ENCODE measurements at regions not wholly inside any gene's neighbourhood (a gene's known extent, or its start where the extent isn't known, plus 50 kb on each side); places are given as distances from the start of the nearest gene placed in this dataset.

DNA sequence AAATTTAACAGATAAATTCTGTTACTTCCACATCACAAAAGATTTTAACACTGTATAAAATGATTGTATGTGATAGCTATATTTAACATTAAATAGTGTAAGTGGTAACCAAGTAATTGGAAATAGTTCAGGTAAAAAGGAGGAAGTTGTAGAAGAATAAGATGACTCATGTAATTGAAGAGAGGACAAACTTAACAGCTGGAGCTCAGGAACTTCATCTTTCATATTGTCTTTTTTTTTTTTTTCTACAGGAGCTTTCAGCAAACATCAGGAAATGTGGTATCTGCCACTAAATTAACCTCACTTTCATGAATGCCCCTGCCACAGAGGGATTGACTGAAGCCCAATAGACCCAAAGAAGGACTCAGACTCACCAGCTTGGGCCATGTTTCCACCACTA, 188.4 kb upstream of the VEGFC start:
- DNase-seq: no peak

DNA sequence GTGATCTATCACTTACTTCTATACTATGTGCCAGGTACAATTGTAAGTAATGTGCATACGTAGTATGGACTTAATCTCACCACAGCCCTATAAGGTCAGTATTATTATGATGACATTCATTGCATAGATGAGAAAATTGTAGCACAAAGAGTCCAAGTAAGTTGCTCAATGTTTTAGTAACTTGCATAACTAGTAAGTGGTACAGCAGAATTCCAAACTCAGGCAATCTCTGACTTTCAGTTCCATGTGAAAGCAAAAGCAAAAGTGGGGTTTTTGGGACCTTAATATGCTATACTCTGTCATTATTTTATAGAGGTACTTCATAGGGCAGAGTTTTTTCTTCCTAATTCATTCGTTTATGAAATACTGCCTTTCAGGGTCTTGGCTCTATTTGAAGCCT, 188.8 kb upstream of the VEGFC start:
- no peak for DNase-seq

DNA sequence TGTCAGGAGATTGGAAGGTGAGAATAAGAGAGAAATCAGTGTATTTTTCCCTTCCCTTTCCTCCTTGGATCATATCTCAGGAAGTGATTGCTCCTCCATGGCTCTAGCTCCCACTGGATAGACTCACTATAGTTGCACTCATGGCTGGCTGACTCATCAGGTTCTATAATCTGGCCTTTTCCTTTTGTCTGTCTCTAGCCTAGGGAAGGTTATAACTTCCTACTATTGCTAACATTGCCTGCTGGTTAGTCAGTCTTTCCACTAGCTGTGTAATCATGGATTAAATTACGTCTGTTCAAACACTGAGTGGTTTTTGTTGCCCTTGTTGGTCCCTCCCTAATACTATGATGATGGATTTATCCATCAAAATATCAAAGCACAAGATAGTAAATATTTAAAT, 195.5 kb upstream of the VEGFC start:
- peak; percentile 65 for DNase-seq

DNA sequence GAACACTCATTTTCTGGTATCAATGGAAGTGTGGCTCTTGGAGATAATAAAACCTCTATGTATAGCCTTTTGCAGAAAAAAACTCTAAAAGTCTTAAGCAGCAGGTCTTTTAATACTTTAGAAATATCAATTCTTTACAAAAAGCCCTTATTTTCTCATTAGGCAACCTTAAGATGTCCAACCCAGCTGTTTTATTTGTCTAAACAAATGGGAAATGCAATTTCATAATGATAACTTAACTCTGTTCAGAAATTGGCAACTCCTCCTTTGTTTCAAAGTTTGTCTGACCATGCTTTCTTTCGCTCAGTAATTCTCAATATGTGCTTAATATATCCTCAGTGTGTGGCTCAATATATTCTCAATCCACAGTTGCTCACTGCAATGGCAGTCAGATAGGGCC, 196.5 kb upstream of the VEGFC start:
- DNase-seq: no peak

DNA sequence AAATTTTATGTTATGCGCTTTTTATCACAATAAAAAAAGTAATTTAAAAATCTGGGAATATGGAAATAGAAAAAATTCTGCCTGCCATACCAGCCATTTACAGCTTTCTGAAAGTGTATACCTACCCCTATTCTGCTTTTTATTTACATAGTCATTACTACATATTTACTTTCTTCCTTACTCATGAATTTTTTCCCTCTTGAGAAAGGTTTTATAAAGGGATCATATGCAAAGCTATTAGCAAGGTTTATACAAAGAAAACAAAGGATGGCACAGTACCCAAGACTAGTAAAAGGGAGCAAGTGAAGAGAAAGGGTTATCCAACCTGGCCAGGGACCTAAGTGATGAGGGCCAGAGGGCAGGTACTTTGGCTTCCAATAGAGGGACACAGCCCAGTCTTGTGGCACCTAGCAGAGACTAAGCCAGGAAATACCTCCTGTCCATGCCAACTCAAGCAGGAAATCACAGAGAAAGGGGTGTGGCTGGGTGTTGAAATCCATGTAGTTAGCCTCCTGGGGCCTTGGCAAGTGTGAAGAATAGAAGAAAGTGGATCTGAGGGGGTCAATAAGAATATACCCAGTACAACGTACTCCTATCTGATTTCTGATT, 207.3 kb upstream of the VEGFC start:
- no peak for DNase-seq

DNA sequence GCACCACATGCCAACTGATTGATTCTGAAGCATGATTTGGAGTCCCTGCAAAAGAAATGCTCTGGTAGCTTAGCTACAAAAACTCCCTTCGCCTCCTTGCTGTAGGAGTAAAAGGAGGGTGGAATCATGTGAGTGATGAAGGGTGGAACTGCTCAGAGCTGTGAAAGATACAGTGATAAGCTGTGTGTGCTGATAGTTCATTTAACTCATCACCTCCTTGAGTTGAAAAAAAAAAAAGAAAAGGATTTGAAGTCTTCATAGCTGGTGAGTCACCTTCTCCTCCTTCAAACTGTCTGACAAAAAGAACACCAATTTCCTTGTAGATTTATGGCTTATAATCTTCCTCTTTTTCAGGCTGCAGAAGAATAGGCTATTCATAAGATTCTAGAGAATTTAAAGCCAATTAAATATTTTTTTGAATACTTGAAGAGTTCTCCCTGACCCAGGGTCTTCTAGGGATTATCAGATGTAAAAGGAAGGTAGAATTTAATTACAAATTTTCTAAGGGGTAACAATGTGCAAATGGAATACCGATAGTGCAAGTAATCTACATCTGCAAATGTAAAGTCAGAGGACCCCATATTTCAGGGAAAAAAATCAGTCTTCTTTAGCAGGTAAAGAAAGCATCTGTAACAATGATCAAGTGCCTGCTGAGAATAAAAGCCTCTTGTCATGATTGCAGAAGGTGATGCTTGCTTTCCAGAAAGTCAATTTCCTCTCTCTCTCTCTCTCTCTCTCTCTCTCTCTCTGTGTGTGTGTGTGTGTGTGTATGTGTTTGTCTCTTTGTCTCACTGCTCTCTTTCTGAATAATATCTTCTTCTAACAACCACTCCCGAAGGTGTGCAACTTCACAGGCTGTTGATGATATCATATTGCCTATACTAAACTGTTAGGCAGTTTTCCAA, 208.8 kb upstream of the VEGFC start:
- no peak for DNase-seq

DNA sequence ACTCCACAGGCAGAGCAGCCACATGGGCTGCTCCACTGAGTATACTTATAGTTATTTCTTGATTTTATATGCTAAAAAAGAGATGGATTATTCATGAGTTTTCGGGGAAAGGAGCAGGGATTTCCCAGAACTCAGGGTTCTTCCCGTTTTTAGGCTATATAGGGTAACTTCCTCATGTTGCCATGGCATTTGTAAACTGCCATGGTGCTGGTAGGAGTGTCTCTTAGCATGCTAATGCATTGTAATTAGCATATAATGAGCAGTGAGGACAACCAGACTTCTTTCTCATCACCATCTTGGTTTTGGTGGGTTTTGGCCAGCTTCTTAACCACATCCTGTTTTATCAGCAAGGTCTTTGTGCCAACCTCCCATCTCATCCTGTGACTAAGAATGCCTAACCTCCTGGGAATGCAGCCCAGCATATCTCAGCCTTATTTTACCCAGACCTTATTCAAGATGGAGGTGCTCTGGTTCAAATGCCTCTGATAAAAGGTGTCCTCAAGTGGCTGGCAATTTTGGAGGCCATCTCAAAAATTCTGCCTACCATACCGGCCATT, 213.0 kb upstream of the VEGFC start:
- DNase-seq: peak; percentile 13

DNA sequence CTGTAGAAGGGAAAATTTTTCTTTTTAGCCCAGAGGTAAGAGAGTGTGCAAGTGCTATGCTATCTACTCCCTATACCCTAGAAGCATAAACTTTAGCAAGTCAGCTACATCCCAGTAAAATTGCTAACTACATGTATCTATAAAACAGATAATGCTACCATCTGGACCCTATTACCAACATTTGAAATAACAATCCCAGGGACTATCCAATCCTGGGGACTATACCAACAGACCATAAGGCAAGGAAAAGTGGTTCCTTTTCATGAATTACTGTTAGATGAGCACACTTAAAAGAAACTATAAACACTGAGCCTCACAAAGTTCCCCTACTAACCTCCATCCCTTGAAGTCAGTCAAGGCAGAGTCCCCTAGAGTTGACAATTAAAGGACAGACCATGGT, 213.6 kb upstream of the VEGFC start:
- no peak for DNase-seq

DNA sequence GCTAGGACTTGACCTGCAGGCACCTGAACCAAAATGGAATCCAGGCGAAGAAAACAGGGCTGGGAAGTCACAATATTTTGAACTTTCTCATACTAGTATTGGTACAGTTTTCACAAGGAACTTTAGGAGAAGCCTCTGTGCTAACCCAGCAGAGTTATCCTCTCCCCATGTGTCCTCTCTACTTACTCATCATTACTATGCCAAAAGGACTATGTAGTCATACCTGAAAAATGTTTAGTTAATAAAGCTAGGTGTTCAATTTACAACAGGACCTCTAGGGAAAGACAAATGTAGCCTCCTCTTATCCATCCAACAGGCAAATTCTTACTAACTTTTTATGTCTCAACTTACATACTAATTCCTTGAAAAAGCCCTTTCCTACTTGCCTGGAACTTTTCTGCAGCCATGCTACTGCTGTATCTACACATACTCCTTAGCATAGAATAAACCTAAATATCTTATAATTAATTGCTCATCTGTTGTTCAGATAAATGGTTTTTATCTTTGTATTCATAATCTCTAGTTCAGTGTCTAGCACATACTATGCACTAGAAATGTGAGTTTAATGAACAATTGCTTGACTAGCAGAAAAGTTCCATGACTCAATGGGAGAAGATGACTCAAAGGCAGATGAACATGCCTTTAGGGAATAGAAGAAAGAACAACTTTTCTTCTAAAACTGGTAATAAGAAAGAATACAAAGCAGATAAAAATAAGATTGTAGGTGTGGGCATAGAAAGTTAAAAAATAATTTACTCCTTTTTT, 215.5 kb upstream of the VEGFC start:
- DNase-seq: no peak

DNA sequence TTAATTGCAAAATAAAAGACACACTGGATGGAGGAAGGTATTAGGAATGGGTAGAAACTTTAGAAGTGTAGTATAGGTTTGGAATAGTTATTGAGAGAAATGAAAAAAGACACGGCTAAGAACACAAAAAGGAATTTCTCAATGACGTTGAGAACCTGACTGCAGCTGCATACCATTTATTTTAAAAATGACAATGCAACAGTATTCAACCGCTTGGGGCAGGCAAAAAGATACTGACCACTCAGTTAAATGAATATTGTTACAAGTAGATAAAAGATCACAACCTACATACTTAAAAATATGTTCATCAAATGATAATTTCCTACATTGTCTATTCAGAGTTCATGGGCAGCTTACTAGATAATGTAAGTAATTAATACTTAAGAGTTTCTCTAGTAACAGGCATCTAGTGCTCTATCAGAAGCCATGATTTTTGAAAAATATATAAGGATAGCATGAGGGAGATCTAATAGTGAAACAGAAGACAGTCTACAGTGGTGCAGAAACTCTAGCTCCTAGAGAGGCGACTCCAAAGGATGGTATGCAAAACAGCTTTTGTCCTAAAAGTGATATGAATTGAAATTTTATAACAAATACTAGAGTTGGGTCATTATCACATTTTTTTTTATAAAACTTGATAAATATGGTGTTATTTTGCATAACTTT, 216.2 kb upstream of the VEGFC start:
- no peak for DNase-seq

DNA sequence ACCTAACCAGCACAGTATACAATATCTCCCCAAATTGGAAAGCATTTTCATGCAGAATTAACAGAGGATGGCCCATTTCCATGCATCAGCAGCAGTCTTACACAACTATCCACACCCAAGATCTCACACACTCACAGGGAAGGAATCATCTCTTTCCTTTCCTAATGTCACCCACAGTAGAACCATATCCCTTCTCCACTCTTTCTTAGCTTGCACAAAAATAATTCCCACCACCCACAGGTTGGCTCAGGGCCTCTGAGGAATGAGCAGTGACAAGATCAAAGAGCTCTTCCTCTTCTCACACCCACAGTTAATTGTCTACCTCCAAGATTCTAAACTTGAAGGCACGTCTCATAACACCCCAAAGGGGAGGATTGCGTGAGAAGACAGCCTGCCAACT, 217.7 kb upstream of the VEGFC start:
- no peak for DNase-seq

DNA sequence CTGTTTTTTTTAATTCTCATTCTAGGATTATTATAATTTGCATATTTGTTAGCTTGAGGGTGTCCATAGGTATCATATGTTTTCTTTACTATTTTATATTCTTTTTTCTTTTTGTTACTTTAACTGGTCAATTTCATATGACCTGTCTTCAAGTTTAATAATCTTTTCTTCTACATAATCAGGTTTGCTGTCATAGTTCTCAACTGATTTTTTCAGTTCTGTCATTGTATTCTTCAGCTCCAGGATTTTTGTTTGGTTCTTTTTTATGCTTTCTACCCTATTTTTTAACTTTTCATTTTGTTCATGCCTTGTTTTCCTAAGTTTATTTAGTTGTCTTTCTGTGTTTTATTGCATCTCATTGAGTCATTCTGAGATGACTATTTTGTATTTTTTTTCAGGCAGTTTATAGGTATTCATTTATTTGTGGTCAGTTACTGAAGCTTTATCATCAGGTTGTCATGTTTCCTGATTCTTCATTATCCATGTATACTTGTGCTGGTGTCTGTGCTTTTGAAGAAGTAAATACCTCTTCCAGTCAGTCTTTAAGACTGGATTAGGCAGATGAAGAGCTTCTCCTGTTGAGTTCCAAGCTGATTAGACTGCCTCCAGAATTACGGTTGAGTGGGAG, 220.3 kb upstream of the VEGFC start:
- no peak for DNase-seq

DNA sequence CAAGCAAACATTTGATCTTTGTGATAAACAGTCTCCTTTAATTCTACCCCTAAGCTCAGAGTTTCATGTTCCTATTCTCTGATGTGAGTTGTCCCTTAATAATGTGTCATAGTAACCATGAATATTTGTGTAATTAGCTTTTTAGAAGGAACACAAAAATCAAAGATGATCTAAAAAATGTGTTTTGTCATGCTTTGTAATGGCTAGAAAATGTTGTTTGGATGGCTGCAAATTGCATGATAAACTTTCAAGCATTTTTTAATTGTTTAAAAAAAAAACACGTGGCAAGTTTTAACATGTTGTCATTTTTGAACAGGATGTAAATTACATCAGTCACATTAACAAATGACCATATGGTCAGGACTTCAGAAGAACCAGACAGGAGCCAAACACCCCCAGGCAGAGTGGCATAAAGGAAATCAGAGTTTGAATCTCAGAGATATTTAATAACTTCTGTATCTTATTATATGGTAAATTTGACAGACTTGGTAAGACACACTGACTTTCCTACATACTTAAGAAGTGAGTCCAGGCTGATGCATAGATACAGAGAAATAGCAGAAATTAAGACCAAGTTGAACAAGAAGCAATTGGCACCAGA, 223.9 kb upstream of the VEGFC start:
- DNase-seq: no peak

DNA sequence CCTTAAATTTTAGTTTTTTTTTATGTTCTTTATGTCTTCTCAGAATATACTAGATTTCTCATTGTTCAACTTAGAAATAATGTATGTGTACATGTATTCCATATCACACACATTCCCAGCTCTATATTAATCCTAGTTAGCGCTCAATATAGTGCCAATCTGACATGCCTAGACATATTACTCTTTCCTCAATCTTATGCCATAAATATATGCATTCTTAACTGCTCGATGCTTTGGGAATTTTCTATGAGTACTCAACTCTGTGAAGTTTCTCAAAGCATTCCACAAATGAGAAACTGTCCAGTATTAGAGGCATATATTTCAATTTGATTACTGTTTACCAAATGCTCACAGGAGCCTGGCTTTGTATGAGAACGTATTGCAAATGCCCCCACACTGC, 231.2 kb upstream of the VEGFC start:
- DNase-seq: no peak

DNA sequence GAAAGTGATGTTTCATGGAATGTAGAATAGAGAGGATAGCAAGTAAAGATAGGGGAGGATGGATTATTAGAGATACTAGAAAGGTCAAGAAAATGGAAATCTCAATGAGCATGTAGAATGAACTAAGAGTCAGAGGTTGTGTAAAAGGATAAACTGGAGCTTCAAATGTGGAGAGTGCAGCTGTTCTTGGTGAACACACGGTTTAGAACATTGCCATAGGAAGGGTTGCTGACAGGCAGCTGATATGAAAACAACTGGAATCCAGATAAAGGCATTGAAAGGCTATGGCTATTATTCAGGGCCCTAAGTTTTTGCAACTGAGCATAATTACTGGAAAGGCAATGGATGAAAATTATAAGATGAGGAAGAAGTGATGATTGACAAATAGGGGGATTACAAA, 239.6 kb upstream of the VEGFC start:
- no peak for DNase-seq

DNA sequence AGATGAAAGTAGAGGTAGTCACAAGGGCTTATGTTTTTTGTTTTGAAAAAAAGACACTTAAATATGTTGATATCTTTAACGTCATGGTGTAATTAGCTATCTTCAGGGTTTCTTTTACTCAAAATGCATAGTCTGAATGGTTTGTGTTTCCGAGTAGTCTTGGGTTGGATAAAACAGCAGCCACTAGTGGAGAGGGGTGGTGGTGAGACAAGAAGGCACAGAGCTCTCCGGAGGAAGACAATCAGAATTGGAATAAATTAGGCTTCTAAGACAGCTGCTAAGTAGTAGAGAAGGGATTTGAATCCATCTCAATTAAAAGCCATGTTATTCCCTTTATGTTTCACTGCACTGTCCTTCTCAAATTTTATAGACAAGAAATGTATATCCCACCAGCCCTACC, 240.4 kb upstream of the VEGFC start:
- no peak for DNase-seq

DNA sequence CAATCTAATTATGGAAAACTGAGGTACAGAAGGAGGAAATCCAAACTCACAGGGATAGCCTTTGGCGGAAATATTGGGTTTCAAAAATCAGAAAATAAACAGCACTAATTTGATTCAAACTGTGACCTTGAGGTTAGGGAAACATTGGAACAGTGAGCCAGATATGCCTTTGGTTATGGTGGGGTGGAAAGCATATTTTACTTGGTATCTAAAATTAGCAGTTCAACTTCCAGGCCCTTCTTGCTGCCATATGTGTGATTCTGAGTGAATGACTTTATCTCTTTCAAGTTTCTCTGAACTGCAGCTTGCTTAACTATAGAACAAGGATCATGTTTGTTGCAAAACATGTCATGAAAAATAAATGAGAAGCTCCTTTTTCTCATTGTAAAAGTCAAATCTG, 240.9 kb upstream of the VEGFC start:
- DNase-seq: no peak

DNA sequence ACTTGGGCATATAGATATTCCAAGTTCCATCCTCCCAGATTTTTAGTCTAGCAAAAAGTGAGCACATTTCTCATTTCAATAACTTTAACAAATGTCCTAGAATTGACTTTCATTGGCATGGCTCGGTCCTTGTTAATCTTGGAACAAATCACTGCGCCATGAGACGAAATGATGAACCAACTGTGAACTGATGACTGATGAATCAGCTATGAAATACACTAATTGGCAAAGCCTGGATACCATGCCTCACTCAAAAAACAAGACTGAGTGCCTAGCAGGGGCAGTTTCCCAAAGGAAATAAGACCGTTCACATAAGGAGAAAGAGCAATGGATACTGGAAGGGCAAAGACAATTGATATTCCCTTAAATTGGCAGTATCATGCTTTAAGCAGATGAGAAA, 248.6 kb upstream of the VEGFC start:
- no peak for DNase-seq

DNA sequence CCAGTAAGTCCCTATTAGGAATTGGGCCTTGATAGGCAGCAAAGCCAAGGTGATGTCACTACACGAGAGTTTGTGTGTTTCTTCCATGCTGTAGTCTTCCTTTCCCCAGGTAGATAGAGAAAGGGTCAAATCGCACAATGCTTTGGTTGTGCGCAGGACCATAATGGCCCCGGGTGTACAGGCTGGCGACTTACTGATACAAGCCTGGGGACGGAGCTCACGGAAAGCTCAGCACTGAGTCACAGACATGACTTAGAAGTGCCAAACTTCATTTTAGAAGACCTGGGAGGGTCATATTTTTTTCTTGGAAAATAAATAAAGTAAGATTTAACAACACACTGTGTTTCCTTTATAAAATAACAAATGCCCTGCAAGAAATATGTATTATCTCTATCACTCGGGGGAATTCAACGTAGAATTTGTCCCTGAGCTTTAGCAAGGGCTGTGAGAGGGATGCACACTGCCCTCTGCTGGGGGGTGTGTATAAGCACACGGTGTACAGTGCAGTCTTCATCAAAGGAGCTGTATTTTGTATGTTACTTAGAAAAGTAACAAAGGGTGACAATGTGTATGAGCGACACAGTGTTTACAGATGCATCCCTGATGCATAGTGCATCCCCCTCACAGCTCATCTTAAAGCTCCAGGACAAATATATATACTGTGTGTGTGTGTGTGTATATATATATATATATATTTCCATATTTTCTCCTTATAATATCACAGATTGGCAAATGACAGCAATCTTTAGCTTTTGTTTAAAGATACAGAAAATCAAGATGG, 254.5 kb upstream of the VEGFC start:
- DNase-seq: peak; percentile 57

DNA sequence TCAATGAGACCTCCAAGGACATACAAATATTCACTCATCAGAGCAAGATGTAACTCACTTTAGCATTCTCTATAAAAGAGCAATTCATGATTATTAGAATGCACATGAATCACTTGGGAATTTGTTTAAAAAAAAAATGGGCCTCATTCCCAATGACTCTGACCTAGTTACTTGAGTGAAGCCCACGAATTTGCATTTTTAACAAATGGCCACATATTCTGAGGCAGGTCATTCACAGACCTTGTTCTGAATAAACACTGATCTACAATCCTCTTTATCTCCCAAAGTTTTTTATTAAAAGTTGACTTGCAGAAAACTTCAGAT, 255.1 kb upstream of the VEGFC start:
- DNase-seq: no peak

DNA sequence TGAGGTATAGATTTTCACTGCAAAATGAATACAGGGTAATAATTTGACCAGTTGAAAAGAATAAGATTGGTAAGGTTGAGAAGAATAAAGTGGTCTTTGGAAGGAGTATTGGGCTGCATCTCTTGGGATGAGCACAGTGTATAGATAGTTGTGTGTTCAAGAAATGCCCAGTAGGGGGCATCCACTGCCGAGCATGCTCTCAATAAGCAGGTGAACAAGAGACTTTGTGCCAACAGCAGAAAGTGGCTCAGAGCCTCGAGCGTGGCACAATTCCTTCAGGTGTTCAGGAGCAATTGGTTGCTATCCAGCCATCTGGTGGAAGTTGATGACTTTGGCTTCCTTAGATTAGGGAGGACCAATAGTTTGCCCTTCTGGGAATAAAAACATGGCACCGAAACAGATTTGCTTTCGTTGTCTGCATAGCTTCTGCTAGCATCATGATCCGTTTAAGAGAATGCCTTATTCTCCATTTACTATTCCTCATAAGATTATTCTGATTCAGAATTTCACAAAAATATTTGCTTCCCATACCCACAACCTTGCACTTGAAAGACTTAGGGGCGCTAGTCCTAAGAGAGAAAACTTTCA, 258.1 kb upstream of the NEIL3 start:
- no peak for DNase-seq
